HL-60 (cell line): ENCODE measurements at regions not wholly inside any gene's neighbourhood (a gene's known extent, or its start where the extent isn't known, plus 50 kb on each side); places are given as distances from the start of the nearest gene placed in this dataset.

Experiments
- CTCF ChIP-seq: IDR thresholded peaks from one replicate; pipeline ENCODE4 v1.5.1; 2011; ENCODE audit warnings: low read length, control low read depth, inconsistent platforms; ENCODE audit not compliant: insufficient read depth
- GABPA ChIP-seq: IDR thresholded peaks from 2 replicates; pipeline ENCODE4 v1.6.1; 2012; ENCODE audit warnings: low read depth
- POLR2AphosphoS5 ChIP-seq: IDR thresholded peaks from 2 replicates; pipeline ENCODE4 v1.6.1; 2012; ENCODE audit warnings: low read depth
- REST ChIP-seq: IDR thresholded peaks from 2 replicates; pipeline ENCODE4 v1.6.1; 2012; ENCODE audit warnings: low read depth; ENCODE audit not compliant: insufficient replicate concordance
- SPI1 ChIP-seq: IDR thresholded peaks from 2 replicates; pipeline ENCODE4 v1.6.1; 2012; ENCODE audit warnings: low read depth, mild to moderate bottlenecking, borderline replicate concordance

- TF ChIP-seq POLR2AphosphoS5 (no peak), REST (no peak), CTCF (no peak), SPI1 (no peak), GABPA (no peak)
These were observed 63.0 kb downstream of the SLC25A47 start for GRCh38 chr14:100386121-100386520.
